ENCODE measurements at regions not wholly inside any gene's neighbourhood (a gene's known extent, or its start where the extent isn't known, plus 50 kb on each side); places are given as distances from the start of the nearest gene placed in this dataset.
A peak's percentile ranks its signal among the peaks of the same experiment; 100 is the strongest.

GRCh38 chr6:22362361-22362760 is 65.5 kb upstream of the PRL start:
- no peak for TF ChIP-seq CTCF (conservative IDR thresholded peaks at IDR 0.05)
- peak overlapping the region; percentile 100 for H3K27ac ChIP-seq

GRCh38 chr6:22363166-22363713 is 66.4 kb upstream of the PRL start:
- H3K27ac ChIP-seq: peak overlapping the region; percentile 100
- no peak for TF ChIP-seq CTCF (conservative IDR thresholded peaks at IDR 0.05)

GRCh38 chr6:22363714-22364239 is 66.9 kb upstream of the PRL start:
- peak overlapping the region; percentile 100 for H3K27ac ChIP-seq
- no peak for TF ChIP-seq CTCF (conservative IDR thresholded peaks at IDR 0.05)

GRCh38 chr6:22364306-22364705 is 67.5 kb upstream of the PRL start:
- TF ChIP-seq CTCF (conservative IDR thresholded peaks at IDR 0.05): no peak
- H3K27ac ChIP-seq: peak overlapping the region; percentile 100

GRCh38 chr6:22366214-22366613 is 69.4 kb upstream of the PRL start:
- no peak for TF ChIP-seq CTCF (conservative IDR thresholded peaks at IDR 0.05)
- H3K27ac ChIP-seq: peak overlapping the region; percentile 100; the same call in 1 of the 2 replicates

GRCh38 chr6:22367346-22367745 is 70.5 kb upstream of the PRL start:
- no peak overlapping the region for H3K27ac ChIP-seq
- TF ChIP-seq CTCF (conservative IDR thresholded peaks at IDR 0.05): no peak

- no peak for TF ChIP-seq CTCF (conservative IDR thresholded peaks at IDR 0.05)
- no peak overlapping the region for H3K27ac ChIP-seq
Observed at GRCh38 chr6:22368794-22369193, 72.0 kb upstream of the PRL start.

Measured in VCaP (cell line).